ENCODE measurements at regions not wholly inside any gene's neighbourhood (a gene's known extent, or its start where the extent isn't known, plus 50 kb on each side); places are given as distances from the start of the nearest gene placed in this dataset.
"Not testable (repeated sequence)": the region's sequence is repeated elsewhere in the genome, so short reads cannot be mapped to it uniquely, and the experiment has no call there.

DNA sequence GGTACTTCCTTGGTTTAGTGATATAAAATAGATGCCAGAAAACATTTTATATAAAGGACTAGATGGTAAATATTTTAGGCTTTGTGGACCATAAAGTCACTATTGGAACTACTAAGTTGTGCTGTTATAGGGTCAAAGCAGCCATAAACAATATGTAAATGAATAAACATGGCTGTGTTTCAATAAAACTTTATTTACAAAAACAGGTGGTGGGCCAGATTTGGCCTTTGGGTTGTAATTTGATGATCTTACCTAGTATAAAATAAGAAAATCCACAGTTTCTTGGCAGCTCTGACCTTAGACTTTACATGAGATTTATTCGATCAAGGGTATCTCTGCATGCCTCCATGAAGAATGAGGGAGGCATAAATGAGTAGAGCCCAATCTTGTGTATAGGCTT lies 232.0 kb upstream of the PCDH9 start:
- Histone ChIP-seq H3K36me3 (ENCODE audit: low read length) (no peaks in the 10 kb centered on the region), H3K9ac (ENCODE audit: low read length) (no peak overlapping the region), H3K4me3 (ENCODE audit: insufficient read depth, low read length, poor library complexity, severe bottlenecking) (no peak overlapping the region), H3K9me3 (ENCODE audit: insufficient read depth, low read length) (no peaks in the 10 kb centered on the region), H3K27me3 (ENCODE audit: low read length) (no peaks in the 10 kb centered on the region), H3K4me2 (ENCODE audit: low read depth, low read length, poor library complexity, severe bottlenecking) (no peak overlapping the region), H2AFZ (ENCODE audit: low read depth, low read length, severe bottlenecking) (no peak overlapping the region), H4K20me1 (ENCODE audit: low read depth, low read length) (no peaks in the 10 kb centered on the region), H3K27ac (ENCODE audit: low read depth, low read length) (no peak overlapping the region), H3K79me2 (ENCODE audit: insufficient read depth, low read length) (no peaks in the 10 kb centered on the region), H3K9me2 (replicated peaks; ENCODE audit: insufficient read depth, low read length) (no peaks in the 10 kb centered on the region), H3F3A (ENCODE audit: insufficient read depth) (no peaks in the 10 kb centered on the region)
- TF ChIP-seq EZH2phosphoT487 (conservative IDR thresholded peaks at IDR 0.05; ENCODE audit: low read length), result no peak
- TF ChIP-seq, protein P1, sequence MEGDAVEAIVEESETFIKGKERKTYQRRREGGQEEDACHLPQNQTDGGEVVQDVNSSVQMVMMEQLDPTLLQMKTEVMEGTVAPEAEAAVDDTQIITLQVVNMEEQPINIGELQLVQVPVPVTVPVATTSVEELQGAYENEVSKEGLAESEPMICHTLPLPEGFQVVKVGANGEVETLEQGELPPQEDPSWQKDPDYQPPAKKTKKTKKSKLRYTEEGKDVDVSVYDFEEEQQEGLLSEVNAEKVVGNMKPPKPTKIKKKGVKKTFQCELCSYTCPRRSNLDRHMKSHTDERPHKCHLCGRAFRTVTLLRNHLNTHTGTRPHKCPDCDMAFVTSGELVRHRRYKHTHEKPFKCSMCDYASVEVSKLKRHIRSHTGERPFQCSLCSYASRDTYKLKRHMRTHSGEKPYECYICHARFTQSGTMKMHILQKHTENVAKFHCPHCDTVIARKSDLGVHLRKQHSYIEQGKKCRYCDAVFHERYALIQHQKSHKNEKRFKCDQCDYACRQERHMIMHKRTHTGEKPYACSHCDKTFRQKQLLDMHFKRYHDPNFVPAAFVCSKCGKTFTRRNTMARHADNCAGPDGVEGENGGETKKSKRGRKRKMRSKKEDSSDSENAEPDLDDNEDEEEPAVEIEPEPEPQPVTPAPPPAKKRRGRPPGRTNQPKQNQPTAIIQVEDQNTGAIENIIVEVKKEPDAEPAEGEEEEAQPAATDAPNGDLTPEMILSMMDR (IDR thresholded peaks at IDR 0.05; ENCODE audit: insufficient read depth, low read length, poor library complexity, severe bottlenecking), result no peak

GRCh38 chr13:67452526-67452925 lies 222.4 kb upstream of the PCDH9 start:
- H2AFZ ChIP-seq (ENCODE audit: low read depth, low read length, severe bottlenecking); H3K36me3 ChIP-seq (ENCODE audit: low read length); H3K9me2 ChIP-seq (replicated peaks; ENCODE audit: insufficient read depth, low read length); H4K20me1 ChIP-seq (ENCODE audit: low read depth, low read length); H3K27me3 ChIP-seq (ENCODE audit: low read length); H3F3A ChIP-seq (ENCODE audit: insufficient read depth); H3K27ac ChIP-seq (ENCODE audit: low read depth, low read length); H3K4me3 ChIP-seq (ENCODE audit: insufficient read depth, low read length, poor library complexity, severe bottlenecking); H3K9me3 ChIP-seq (ENCODE audit: insufficient read depth, low read length); H3K4me2 ChIP-seq (ENCODE audit: low read depth, low read length, poor library complexity, severe bottlenecking); H3K9ac ChIP-seq (ENCODE audit: low read length); H3K79me2 ChIP-seq (ENCODE audit: insufficient read depth, low read length): not testable (repeated sequence)

- H3K4me3 ChIP-seq (ENCODE audit: insufficient read depth, low read length, poor library complexity, severe bottlenecking), result no peak overlapping the region
- H4K20me1 ChIP-seq (ENCODE audit: low read depth, low read length), result no peaks in the 10 kb centered on the region
- no peaks in the 10 kb centered on the region for H3K79me2 ChIP-seq (ENCODE audit: insufficient read depth, low read length)
- no peak for TF ChIP-seq EZH2phosphoT487 (conservative IDR thresholded peaks at IDR 0.05; ENCODE audit: low read length)
- TF ChIP-seq, protein P1 (IDR thresholded peaks at IDR 0.05; ENCODE audit: insufficient read depth, low read length, poor library complexity, severe bottlenecking), result no peak
- H3K4me2 ChIP-seq (ENCODE audit: low read depth, low read length, poor library complexity, severe bottlenecking), result no peak overlapping the region
- H3K9me2 ChIP-seq (replicated peaks; ENCODE audit: insufficient read depth, low read length), result no peaks in the 10 kb centered on the region
- H3K27me3 ChIP-seq (ENCODE audit: low read length), result no peaks in the 10 kb centered on the region
- no peaks in the 10 kb centered on the region for H3K36me3 ChIP-seq (ENCODE audit: low read length)
- H3K27ac ChIP-seq (ENCODE audit: low read depth, low read length), result no peak overlapping the region
- no peak overlapping the region for H3K9ac ChIP-seq (ENCODE audit: low read length)
- H2AFZ ChIP-seq (ENCODE audit: low read depth, low read length, severe bottlenecking), result peak overlapping the region; percentile 17
- no peaks in the 10 kb centered on the region for H3F3A ChIP-seq (ENCODE audit: insufficient read depth)
- H3K9me3 ChIP-seq (ENCODE audit: insufficient read depth, low read length), result no peaks in the 10 kb centered on the region
These were observed 215.3 kb upstream of the PCDH9 start for GRCh38 chr13:67445436-67445835.

- Histone ChIP-seq H3F3A (ENCODE audit: insufficient read depth) (no peaks in the 10 kb centered on the region), H3K9me2 (replicated peaks; ENCODE audit: insufficient read depth, low read length) (no peaks in the 10 kb centered on the region), H3K79me2 (ENCODE audit: insufficient read depth, low read length) (no peaks in the 10 kb centered on the region), H3K4me3 (ENCODE audit: insufficient read depth, low read length, poor library complexity, severe bottlenecking) (no peak overlapping the region), H3K9ac (ENCODE audit: low read length) (no peak overlapping the region), H3K36me3 (ENCODE audit: low read length) (no peaks in the 10 kb centered on the region), H3K27me3 (ENCODE audit: low read length) (no peaks in the 10 kb centered on the region), H4K20me1 (ENCODE audit: low read depth, low read length) (no peaks in the 10 kb centered on the region), H2AFZ (ENCODE audit: low read depth, low read length, severe bottlenecking) (no peak overlapping the region), H3K27ac (ENCODE audit: low read depth, low read length) (no peak overlapping the region), H3K4me2 (ENCODE audit: low read depth, low read length, poor library complexity, severe bottlenecking) (no peak overlapping the region), H3K9me3 (ENCODE audit: insufficient read depth, low read length) (no peaks in the 10 kb centered on the region)
- TF ChIP-seq EZH2phosphoT487 (conservative IDR thresholded peaks at IDR 0.05; ENCODE audit: low read length), result no peak
- TF ChIP-seq, protein P1 (IDR thresholded peaks at IDR 0.05; ENCODE audit: insufficient read depth, low read length, poor library complexity, severe bottlenecking), result no peak
These were observed 213.8 kb upstream of the PCDH9 start for GRCh38 chr13:67443923-67444322.
